H9 (cell line): ENCODE measurements at regions not wholly inside any gene's neighbourhood (a gene's known extent, or its start where the extent isn't known, plus 50 kb on each side); places are given as distances from the start of the nearest gene placed in this dataset.

Experiments used
- DNase-seq: peaks from one replicate; pipeline ENCODE4 v3.0.0-alpha.2; 2017
- H2AFZ ChIP-seq: one replicate; pipeline ENCODE4 v1.6.1; 2013; ENCODE audit warnings: mild to moderate bottlenecking, low read length, control low read depth, moderate library complexity
- H2AK5ac ChIP-seq: 2 replicates; pipeline ENCODE4 v1.6.1; 2013; ENCODE audit warnings: low read length, control low read depth, mixed read lengths; ENCODE audit not compliant: insufficient read length
- H2BK120ac ChIP-seq: one replicate; pipeline ENCODE4 v1.6.1; 2013; ENCODE audit warnings: low read depth, mild to moderate bottlenecking, low read length, control low read depth, inconsistent platforms; ENCODE audit not compliant: poor library complexity, severe bottlenecking
- H2BK12ac ChIP-seq: 2 replicates; pipeline ENCODE4 v1.6.1; 2013; ENCODE audit warnings: low read length, control low read depth, mixed read lengths, low read depth; ENCODE audit not compliant: insufficient read length
- H2BK15ac ChIP-seq: 2 replicates; pipeline ENCODE4 v1.6.1; 2013; ENCODE audit warnings: low read depth, low read length, control low read depth
- H2BK20ac ChIP-seq: one replicate; pipeline ENCODE4 v1.6.1; 2013; ENCODE audit warnings: low read depth, mild to moderate bottlenecking, low read length, control low read depth, inconsistent platforms; ENCODE audit not compliant: poor library complexity, severe bottlenecking
- H2BK5ac ChIP-seq: 2 replicates; pipeline ENCODE4 v1.6.1; 2013; ENCODE audit warnings: low read length, control low read depth, mixed read lengths; ENCODE audit not compliant: insufficient read length
- H3K14ac ChIP-seq: 2 replicates; pipeline ENCODE4 v1.6.1; 2013; ENCODE audit warnings: low read length, control low read depth; ENCODE audit not compliant: insufficient read depth
- H3K18ac ChIP-seq: 2 replicates; pipeline ENCODE4 v1.6.1; 2013; ENCODE audit warnings: low read depth, mild to moderate bottlenecking, mixed read lengths, low read length, control low read depth; ENCODE audit not compliant: insufficient read length
- H3K23ac ChIP-seq: 2 replicates; pipeline ENCODE4 v1.6.1; 2013; ENCODE audit warnings: low read length, control low read depth, mixed read lengths, low read depth; ENCODE audit not compliant: insufficient read length
- H3K23me2 ChIP-seq: 2 replicates; pipeline ENCODE4 v1.6.1; 2013; ENCODE audit warnings: low read depth, mild to moderate bottlenecking, mixed read lengths, low read length, control low read depth; ENCODE audit not compliant: insufficient read length, poor library complexity, severe bottlenecking
- H3K27ac ChIP-seq: 2 replicates; pipeline ENCODE4 v1.5.1; 2013; ENCODE audit warnings: low read length, control low read depth, mixed read lengths, low read depth; ENCODE audit not compliant: insufficient read length
- H3K27me3 ChIP-seq: 2 replicates; pipeline ENCODE4 v1.6.1; 2013; ENCODE audit warnings: low read length, control low read depth, inconsistent platforms; ENCODE audit not compliant: insufficient read depth
- H3K4ac ChIP-seq: 2 replicates; pipeline ENCODE4 v1.6.1; 2013; ENCODE audit warnings: low read depth, mild to moderate bottlenecking, control low read depth, inconsistent platforms, low read length, moderate library complexity
- H3K4me1 ChIP-seq: 2 replicates; pipeline ENCODE4 v1.6.1; 2013; ENCODE audit warnings: low read length, control low read depth, inconsistent platforms; ENCODE audit not compliant: insufficient read depth
- H3K4me2 ChIP-seq: 2 replicates; pipeline ENCODE4 v1.6.1; 2013; ENCODE audit warnings: low read length, control low read depth, mixed read lengths; ENCODE audit not compliant: insufficient read length, insufficient read depth
- H3K56ac ChIP-seq: 2 replicates; pipeline ENCODE4 v1.6.1; 2013; ENCODE audit warnings: low read depth, mild to moderate bottlenecking, mixed read lengths, low read length, control low read depth; ENCODE audit not compliant: insufficient read length
- H3K79me1 ChIP-seq: 2 replicates; pipeline ENCODE4 v1.6.1; 2013; ENCODE audit warnings: low read depth, mild to moderate bottlenecking, moderate library complexity, low read length, control low read depth, inconsistent platforms; ENCODE audit not compliant: insufficient read depth, poor library complexity, severe bottlenecking
- H3K79me2 ChIP-seq: 2 replicates; pipeline ENCODE4 v1.6.1; 2013; ENCODE audit warnings: low read length, control low read depth, inconsistent platforms; ENCODE audit not compliant: insufficient read depth
- H3K9ac ChIP-seq: 2 replicates; pipeline ENCODE4 v1.6.1; 2013; ENCODE audit warnings: low read length, control low read depth, mixed read lengths; ENCODE audit not compliant: insufficient read length; ENCODE audit errors: extremely low read depth
- H3K9me3 ChIP-seq: one replicate; pipeline ENCODE4 v1.6.1; 2013; ENCODE audit warnings: low read depth, low read length, inconsistent platforms; ENCODE audit not compliant: control insufficient read depth
- H3T11ph ChIP-seq: one replicate; pipeline ENCODE4 v1.6.1; 2013; ENCODE audit warnings: mild to moderate bottlenecking, low read length, control low read depth, inconsistent platforms
- H4K20me1 ChIP-seq: one replicate; pipeline ENCODE4 v1.6.1; 2013; ENCODE audit not compliant: control insufficient read depth, insufficient read length, insufficient read depth
- H4K5ac ChIP-seq: 2 replicates; pipeline ENCODE4 v1.6.1; 2013; ENCODE audit warnings: low read depth, mild to moderate bottlenecking, mixed read lengths, low read length, control low read depth; ENCODE audit not compliant: insufficient read length
- H4K8ac ChIP-seq: replicated peaks from 2 replicates; pipeline ENCODE4 v1.6.1; 2013; ENCODE audit warnings: low read length, control low read depth, mixed read lengths, low read depth; ENCODE audit not compliant: insufficient read length
- H4K91ac ChIP-seq: 2 replicates; pipeline ENCODE4 v1.6.1; 2013; ENCODE audit warnings: low read depth, mild to moderate bottlenecking, moderate library complexity, mixed read lengths, low read length, control low read depth; ENCODE audit not compliant: insufficient read length
- H3K27ac Mint-ChIP-seq, 3 experiments: 2 replicates in 2 of 3; 3 replicates in 1 of 3; pipeline ENCODE4 v1.8.0; 2020 to 2021; ENCODE audit warnings: mixed read lengths in 3 of 3, mild to moderate bottlenecking in 1 of 3, moderate library complexity in 1 of 3
- H3K27me3 Mint-ChIP-seq: 2 replicates; pipeline ENCODE4 v1.8.0; 2021; ENCODE audit warnings: low read depth, mild to moderate bottlenecking, moderate library complexity, mixed read lengths
- H3K36me3 Mint-ChIP-seq, 3 experiments: 2 replicates in 2 of 3; 3 replicates in 1 of 3; pipeline ENCODE4 v1.8.0; 2020 to 2021; ENCODE audit warnings: low read depth in 3 of 3, mixed read lengths in 3 of 3; ENCODE audit not compliant: insufficient read depth in 1 of 3
- H3K4me1 Mint-ChIP-seq, 2 experiments: 2 replicates each; pipeline ENCODE4 v1.8.0; 2020; ENCODE audit warnings: mixed read lengths in 2 of 2
- H3K4me3 Mint-ChIP-seq, 2 experiments: 2 replicates in 1 of 2; 3 replicates in 1 of 2; pipeline ENCODE4 v1.8.0; 2020 to 2021; ENCODE audit warnings: mild to moderate bottlenecking in 2 of 2, mixed read lengths in 2 of 2, moderate library complexity in 1 of 2
- H3K9me3 Mint-ChIP-seq, 2 experiments: 2 replicates in 1 of 2; 3 replicates in 1 of 2; pipeline ENCODE4 v1.8.0; 2020; ENCODE audit warnings: mild to moderate bottlenecking in 2 of 2, mixed read lengths in 2 of 2, moderate library complexity in 1 of 2
- WGBS: extraction: QIAGEN DNeasy Blood & Tissue Kit; methylation state at CpG from one replicate; pipeline ENCODE4 v1.1.7; 2013; ENCODE audit warnings: missing lambda C conversion rate, low lambda C conversion rate, mixed read lengths; ENCODE audit not compliant: insufficient read length; ENCODE audit errors: extremely low coverage; 5-methylcytosine and 5-hydroxymethylcytosine counted together
- TF ChIP-seq, protein P1 (sequence below): fragments of 200-600 bp; sonication (generic); conservative IDR thresholded peaks from 3 replicates; pipeline ENCODE4 v1.8.0; 2021; ENCODE audit warnings: antibody characterized with exemption, mild to moderate bottlenecking

DNA sequence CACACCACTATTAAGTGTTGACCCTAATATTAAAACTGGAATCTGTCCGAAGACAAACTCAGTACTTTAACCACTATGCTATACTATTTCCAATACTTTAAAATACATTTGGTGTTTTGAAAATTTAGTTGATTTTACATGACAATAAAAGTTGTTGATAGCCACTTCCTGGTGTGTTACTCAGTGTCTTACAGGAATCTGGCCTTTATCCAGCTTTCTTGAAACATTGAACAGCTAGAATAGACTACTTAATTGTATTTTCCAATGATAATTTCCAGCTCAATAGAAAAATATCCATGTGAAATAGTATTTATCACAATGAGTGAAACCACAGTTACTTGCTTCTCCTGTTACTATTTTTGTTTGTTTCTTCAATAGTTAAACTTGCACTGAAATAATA lies 369.6 kb upstream of the ADGRL4 start:
- H2BK12ac ChIP-seq: no peak overlapping the region
- H3K79me1 ChIP-seq: no peaks in the 10 kb centered on the region
- H3K4ac ChIP-seq: no peak overlapping the region
- H4K20me1 ChIP-seq: no peaks in the 10 kb centered on the region
- H3K23ac ChIP-seq: no peak overlapping the region
- no peak overlapping the region for H2AK5ac ChIP-seq
- H3K56ac ChIP-seq: no peak overlapping the region
- no peak overlapping the region for H3K27ac ChIP-seq
- Mint-ChIP-seq H3K9me3 (no peaks in the 10 kb centered on the region), H3K27ac (peak overlapping the region in 2 of 3 experiments; percentile 29 to 36; a peak in 4 of 7 replicates), H3K27me3 (no peaks in the 10 kb centered on the region), H3K36me3 (no peaks in the 10 kb centered on the region; a peak in 1 of 7 replicates), H3K4me1 (peaks cover 22 to 27% of the 10 kb centered on the region in 2 experiments), H3K4me3 (no peak overlapping the region)
- no peaks in the 10 kb centered on the region for H3K9me3 ChIP-seq
- no peak overlapping the region for H4K91ac ChIP-seq
- no peak overlapping the region for H3K4me2 ChIP-seq
- TF ChIP-seq, protein P1, sequence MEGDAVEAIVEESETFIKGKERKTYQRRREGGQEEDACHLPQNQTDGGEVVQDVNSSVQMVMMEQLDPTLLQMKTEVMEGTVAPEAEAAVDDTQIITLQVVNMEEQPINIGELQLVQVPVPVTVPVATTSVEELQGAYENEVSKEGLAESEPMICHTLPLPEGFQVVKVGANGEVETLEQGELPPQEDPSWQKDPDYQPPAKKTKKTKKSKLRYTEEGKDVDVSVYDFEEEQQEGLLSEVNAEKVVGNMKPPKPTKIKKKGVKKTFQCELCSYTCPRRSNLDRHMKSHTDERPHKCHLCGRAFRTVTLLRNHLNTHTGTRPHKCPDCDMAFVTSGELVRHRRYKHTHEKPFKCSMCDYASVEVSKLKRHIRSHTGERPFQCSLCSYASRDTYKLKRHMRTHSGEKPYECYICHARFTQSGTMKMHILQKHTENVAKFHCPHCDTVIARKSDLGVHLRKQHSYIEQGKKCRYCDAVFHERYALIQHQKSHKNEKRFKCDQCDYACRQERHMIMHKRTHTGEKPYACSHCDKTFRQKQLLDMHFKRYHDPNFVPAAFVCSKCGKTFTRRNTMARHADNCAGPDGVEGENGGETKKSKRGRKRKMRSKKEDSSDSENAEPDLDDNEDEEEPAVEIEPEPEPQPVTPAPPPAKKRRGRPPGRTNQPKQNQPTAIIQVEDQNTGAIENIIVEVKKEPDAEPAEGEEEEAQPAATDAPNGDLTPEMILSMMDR: no peak
- no peak overlapping the region for H2AFZ ChIP-seq
- H2BK15ac ChIP-seq: no peak overlapping the region
- no peaks in the 10 kb centered on the region for H3K27me3 ChIP-seq
- no peak overlapping the region for H4K8ac ChIP-seq
- DNase-seq: no peak
- no peak overlapping the region for H2BK20ac ChIP-seq
- no peak overlapping the region for H2BK120ac ChIP-seq
- WGBS: no CpG with 5 or more reads among the region's 1 CpG
- H2BK5ac ChIP-seq: no peak overlapping the region
- no peaks in the 10 kb centered on the region for H3K4me1 ChIP-seq
- no peaks in the 10 kb centered on the region for H3K79me2 ChIP-seq
- H3K18ac ChIP-seq: no peak overlapping the region
- H4K5ac ChIP-seq: no peak overlapping the region
- no peaks in the 10 kb centered on the region for H3K23me2 ChIP-seq
- no peak overlapping the region for H3K9ac ChIP-seq
- H3T11ph ChIP-seq: no peak overlapping the region
- H3K14ac ChIP-seq: no peak overlapping the region
